Left lobe of liver (tissue), 2 donors: ENCODE measurements at regions not wholly inside any gene's neighbourhood (a gene's known extent, or its start where the extent isn't known, plus 50 kb on each side); places are given as distances from the start of the nearest gene placed in this dataset.
"Not testable (repeated sequence)": the region's sequence is repeated elsewhere in the genome, so short reads cannot be mapped to it uniquely, and the experiment has no call there.

ENCODE experiments used
- ATAC-seq: fragments of 200-7000 bp; cut with Tn5 transposase; one replicate; pipeline ENCODE4 v1.9.1; 2020; ENCODE audit warnings: mild to moderate bottlenecking, moderate library complexity
- DNase-seq: peaks from one replicate; pipeline ENCODE4 v3.0.0-alpha.2; 2020; ENCODE audit warnings: low spot score
- donor health status: DM: no; HTN: no; CAD: no; lungs with moderate emphysema.
- donor health status: DM: no; HTN: yes; CAD: no.

DNA sequence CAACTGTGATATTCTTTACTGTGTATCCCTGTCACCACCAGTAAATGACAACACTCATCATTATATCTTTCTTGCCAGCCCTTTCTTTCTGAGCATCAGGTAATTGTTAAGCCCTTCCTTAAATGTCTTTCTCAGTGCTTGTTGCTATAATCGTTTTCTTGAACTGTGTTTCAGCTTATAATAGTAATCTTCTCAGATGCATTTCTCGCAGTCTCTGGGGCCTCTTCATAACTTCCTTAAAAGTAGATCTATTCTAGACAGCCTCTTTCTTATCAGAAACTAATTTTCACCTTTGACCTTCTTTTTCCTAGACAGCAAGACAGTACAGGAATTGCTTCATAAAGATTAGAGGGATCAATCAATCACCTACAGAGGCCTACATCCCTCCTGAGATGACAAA lies 648.1 kb downstream of the CPS1 start:
- DNase-seq, result no peak
- ATAC-seq, result no peak

DNA sequence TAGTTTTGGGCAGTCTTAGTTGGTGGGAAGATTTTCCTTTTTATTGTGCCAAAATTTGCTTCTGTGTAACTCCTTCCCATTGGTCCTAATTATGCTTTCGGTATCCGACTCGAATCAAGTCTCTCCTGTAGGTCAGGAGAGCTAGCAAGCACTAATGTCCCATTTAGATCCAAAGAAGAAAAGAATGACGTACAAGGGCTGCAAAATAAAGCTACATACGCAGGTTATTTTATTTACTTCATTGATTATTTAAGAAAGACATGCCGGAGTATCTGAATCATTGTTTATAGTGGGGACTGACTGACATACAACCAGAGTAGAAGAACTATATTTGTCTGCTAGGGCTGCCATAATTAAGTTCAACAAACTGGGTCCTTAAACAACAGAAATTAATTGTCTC lies 648.5 kb downstream of the CPS1 start:
- ATAC-seq (no peak), DNase-seq (no peak)

DNA sequence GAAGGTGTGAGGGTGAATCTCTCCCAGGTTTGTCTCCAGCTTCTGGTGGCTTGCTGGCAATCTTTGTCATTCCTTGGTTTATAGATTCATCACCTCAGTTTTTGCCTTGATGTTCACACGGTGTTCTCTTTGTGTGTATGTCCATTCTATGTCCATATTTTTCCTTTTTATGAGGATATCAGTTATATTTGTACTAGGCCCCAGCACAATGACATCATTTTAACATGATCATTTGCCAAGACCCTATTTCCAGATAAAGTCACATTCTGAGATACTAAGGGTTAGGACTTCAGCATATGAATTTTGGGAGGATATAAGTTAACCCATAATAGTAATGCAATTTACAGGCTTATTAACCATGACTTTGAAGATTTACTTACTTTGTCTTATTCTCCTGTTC lies 649.0 kb downstream of the CPS1 start:
- ATAC-seq, result no peak
- no peak for DNase-seq

DNA sequence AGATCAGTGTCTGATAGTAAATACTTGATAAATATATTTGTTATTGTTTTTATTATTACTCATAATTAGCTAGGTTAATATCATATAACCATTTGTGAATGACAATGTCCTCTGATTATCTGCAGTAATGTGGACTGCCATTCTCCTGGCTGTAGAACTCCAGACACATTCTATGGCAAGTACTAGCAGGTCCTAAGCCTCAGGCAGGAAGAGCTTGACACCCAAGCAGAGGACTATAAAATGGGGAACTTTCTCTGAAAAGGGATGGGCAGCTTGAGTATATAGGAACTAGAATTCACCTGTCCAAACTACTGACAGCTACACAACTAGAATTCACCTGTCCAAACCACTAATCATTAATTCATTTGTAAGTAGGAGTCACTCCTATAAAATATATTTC lies 649.4 kb downstream of the CPS1 start:
- ATAC-seq, result no peak
- no peak for DNase-seq

DNA sequence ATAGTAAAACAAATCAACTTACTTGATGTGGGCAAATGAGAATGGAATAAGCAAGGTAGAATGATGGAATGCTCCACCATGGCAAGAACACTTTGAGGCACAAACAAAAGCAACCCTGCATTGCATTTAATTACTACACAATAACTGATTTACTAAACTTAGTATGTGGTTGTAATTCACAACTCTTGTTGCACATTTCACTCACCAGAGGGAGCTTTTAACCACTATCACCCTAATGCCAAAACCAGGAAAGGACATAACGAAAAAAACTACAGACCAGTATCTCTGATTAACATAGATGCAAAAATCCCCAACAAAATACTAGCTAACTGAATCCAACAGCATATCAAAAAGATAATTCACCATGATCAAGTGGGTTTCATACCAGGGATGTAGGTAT lies 659.8 kb downstream of the CPS1 start:
- ATAC-seq, result no peak

DNA sequence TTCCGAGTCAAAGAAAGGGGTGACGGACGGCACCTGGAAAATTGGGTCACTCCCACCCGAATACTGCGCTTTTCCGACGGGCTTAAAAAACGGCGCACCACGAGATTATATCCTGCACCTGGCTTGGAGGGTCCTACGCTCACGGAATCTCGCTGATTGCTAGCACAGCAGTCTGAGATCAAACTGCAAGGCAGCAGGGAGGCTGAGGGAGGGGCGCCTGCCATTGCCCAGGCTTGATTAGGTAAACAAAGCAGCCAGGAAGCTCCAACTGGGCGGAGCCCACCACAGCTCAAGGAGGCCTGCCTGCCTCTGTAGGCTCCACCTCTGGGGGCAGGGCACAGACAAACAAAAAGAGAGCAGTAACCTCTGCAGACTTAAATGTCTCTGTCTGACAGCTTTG lies 663.1 kb downstream of the CPS1 start:
- ATAC-seq, DNase-seq: not testable (repeated sequence)

More for the DNA sequence above, 659.8 kb downstream of the CPS1 start:
- DNase-seq, result no peak

DNA sequence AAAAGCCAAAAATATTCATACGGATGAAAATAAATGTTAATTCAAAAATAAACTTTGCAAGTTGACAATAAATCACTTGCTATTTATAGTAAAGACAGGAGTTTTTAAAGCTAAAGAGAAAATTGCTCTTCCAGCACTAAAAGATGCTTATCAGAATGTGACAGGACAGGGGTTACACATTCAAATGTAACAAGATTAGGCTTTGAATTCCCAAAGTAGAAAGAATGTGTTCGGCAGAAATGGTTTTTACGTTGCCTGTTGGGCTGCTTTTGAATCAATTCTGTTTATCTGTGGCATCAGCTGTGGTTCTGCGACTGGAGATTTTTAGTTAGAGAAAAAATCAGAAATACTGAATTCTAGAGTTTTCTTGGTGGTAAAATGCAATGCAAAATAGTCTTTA lies 669.4 kb downstream of the CPS1 start:
- no peak for ATAC-seq
- no peak for DNase-seq

DNA sequence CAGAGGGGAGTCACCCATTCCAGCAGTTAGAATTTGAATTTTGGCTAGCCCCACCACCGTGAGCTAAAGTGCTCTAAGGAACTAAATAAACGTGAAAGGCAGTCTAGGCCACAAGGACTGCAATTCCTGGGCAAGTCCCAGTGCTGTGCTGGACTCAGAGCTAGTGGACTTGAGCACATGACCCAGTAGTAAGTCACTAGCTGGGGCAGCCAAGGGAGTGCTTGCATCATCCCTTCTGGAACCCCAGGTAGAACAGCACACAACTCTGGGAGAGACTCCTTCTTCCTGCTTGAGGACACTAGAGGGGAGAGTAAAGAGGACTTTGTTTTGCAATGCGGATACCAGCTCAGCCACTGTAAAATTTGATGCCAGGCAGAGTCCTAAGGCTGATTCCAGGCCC lies 672.2 kb downstream of the CPS1 start:
- ATAC-seq, result no peak

DNA sequence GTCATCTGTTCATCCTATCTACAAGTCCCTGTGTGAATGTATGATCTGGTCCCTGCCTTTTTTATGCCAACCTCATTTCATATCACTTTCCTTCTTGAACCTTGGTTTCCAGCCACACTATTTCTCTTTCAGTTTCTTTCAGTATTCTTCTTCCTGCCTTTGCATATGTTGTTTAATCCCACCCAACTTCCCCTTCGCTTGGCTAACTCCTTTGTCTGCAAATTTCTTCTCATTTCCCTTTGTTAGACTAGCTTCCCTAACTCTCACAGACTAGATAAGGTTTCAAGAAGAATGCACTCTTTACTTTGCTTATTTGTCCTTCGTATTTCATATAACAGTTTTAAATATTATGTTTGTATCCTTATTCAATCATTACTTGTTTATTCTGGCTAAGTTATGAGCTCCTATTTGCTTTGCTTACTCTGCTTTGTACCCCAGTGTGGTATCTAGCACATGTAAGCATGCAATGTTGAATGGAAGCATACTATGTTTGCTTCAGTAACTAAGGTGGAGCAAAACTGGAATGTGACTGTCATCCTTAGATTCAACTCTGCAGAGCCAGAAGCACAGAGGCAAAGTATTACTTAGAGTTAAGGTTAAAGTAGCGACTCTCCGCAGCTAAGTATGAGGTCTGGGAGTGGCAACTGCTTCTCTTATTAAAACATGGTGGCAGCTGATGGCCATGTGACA lies 681.3 kb downstream of the CPS1 start:
- ATAC-seq, result no peak
- no peak for DNase-seq

More for the DNA sequence above, 672.2 kb downstream of the CPS1 start:
- no peak for DNase-seq

DNA sequence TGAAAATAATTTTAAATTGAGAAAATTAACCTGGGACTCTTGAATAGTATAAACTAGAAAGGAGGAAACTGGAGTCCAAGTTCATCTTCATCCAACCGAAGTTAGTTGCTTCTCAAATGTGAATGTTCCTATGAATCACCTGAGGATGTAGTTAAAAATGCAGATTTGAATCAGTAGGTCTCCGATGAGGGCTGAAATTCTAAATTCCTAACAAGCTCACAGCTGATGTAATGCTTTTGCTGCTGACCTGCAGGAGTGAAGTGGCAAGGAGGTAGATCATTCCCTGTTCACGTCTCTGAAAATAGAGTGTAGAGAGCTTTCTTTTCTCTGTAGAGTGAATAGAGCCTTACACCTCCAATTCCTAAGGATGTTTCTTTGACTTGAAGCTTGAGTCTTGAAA lies 685.5 kb downstream of the CPS1 start:
- DNase-seq (no peak), ATAC-seq (no peak)

DNA sequence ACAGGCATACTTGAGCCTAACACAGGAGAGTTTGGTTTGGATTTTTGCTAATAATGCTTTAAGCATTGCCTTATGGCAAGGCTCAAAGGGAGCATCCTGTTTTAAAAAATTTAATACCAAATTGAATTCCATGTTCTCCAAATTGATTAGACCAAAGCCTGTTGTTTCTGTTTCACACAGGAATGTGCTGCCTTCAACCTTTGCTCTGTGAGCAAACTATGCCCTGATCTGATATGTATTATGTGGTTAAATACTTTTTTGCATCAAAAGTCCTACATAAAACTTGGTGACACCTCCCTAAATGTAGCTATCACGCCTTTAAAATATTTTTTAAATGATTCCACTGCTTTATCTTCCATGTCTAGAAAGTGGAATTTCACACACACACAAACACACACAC lies 691.4 kb downstream of the CPS1 start:
- ATAC-seq (peak; percentile 73), DNase-seq (no peak)

DNA sequence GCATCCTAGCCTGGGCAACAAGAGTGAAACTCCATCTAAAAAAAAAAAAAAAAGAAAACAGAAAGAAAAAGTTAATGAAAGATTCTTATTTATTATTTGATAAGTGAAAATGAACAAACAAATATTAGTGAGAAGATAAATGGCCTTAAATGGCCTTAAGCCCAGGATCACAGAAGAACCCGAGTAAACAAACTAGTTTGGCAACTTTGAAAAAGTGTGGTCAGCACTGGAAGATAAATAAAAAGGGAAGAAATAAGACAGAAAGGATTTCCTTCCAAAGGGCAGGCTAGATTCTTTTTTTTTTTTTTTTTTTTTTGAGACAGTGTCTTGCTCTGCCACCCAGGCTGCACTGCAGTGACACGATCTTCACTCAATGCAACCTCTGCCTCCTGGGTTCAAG lies 692.4 kb downstream of the CPS1 start:
- no peak for DNase-seq
- peak; percentile 58 for ATAC-seq

DNA sequence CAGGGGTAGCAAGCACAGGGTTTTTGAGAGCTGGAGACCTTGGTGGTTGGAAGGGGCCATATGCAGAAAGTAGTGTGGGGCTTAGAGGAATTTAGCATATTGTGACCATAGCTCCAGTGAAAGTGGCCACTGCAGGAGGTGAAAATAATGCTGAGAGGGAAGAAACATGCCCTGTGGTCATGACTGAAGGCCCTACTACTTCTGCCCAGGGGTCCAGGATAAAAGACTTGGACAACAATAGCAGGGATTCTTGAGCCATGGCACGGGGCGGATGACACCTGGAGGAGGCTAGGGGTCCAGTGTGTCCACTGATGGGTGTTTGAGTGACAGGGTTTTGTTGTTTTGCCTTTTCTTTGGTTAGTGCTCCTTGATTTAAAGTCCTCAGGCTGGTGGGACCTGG lies 694.6 kb downstream of the CPS1 start:
- ATAC-seq (no peak), DNase-seq (no peak)

DNA sequence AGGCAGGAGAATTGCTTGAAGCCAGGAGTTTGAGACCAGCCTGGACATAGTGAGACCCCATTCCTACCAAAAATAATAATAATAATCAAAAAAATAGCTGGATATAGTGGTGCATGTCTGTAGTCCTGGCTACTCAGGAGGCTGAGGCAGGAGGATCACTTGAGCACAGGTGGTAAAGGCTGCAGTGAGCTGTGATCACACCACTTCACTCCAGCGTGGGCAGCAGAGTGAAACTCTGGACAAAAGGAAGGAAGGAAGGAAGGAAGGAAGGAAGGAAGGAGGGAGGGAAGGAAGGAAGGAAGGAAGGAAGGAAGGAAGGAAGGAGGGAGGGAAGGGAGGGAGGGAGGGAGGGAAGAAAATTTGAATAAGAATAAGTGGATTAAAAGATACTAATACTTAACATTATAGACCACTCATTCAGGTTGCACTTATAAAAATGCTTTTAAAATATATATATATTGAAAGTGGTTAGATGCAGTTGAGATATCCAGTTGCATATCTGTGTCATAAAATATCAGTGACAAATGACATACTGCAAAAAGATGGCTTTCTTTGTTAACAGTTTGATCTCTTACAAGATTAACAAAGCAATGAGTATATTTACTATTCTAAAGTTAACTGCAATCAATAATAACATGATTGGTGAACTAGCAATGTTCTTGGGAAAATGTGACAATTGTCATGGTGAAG lies 702.4 kb downstream of the CPS1 start:
- DNase-seq (no peak), ATAC-seq (no peak)

DNA sequence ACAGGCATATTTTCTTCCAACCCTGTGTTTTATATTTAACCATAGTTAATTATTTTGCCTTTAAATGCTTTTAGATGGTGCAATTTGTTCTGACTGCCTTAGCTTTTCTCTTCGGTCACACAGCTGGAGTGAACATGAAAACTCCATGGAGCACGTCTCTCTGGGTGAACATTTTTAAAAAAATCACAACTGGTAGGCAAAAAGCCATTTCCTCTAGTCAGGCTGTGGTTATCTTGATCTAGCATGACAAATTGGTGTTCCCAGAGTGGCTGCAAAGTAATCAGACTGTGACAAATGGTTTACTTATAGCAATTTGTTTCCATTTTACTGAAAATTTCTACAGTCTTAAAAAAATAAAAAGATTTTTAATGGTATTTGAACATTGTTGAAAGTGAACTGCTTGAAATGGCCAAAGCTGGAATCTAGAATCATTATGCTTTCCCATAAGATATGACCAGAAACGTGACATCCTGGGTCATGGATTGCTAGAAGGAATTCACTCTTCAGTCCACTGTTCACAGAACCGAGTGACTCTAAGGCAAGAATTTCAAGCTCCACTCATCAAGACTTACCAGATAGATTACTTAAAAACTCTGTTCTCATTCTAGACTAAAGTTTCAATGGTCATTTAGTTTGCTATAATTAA lies 703.6 kb downstream of the CPS1 start:
- DNase-seq (no peak), ATAC-seq (no peak)

DNA sequence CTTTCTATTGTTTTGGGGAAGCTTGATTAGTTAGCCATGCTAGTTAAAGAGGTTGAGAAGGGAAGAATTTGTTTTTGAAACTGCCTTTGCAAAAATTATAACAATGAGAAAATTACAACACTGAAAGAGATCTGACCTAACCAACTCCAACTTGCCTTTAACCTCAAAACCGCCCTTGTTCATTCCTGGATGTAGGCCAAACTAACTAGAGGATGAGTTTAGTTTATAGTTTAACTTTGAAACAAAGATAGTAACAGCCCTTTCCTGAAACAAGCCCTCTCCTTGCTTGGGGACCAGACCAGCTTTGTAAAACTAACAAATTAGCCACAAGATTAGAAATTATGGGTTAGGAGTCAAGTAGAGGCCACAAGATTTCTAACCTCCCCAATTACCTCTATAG lies 713.9 kb downstream of the CPS1 start:
- DNase-seq (no peak), ATAC-seq (peak; percentile 55)

DNA sequence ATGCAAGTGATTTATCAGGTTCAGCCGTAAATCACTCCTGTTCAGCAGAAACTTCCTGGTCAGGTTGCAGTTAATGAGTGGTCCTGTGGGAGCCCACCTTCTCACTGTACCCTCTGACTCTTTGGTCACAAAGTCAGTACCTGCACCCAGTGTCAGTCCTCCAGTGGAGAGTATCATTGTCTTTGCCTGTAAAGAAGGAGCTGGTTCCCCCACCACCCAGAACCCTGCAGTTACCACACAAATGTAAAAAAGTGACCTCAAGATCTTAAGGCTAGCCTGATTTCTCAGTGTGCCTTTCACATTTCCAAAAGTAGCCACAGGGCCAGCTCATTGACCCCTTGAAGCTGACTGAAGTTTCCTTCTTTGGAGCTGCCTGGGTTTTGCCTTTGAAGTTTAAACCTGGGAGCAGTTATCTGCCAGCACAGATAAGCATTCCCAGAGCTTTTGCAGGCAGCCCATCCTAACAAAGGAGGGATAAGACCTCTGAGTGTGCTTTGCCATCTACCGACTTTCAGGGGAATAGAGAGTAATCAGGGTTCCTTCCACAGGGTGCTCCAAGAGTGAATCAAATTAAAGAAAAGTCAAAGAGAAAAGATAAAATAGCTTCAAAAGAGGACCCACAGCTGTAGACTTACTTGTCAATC lies 725.2 kb downstream of the CPS1 start:
- ATAC-seq (no peak), DNase-seq (no peak)

DNA sequence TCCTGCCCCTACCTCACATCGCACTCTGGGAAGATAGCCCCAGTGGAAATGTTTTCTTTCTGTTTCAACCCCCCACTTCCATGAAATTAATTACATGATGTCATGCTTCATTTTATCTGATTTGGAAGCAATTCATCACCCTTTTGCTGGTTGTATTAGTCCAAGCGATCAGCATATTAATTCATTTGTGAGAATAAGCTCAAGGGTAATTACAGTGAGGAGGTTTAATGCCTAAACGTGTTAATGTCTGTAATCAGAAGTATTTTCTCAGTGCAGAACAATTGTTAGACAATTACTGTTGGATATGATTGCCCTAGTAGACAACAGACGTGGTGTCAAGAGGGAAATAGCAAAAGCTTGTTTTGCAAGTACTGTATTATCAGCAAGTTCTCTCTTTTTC lies 746.3 kb downstream of the CPS1 start:
- DNase-seq (no peak), ATAC-seq (no peak)

DNA sequence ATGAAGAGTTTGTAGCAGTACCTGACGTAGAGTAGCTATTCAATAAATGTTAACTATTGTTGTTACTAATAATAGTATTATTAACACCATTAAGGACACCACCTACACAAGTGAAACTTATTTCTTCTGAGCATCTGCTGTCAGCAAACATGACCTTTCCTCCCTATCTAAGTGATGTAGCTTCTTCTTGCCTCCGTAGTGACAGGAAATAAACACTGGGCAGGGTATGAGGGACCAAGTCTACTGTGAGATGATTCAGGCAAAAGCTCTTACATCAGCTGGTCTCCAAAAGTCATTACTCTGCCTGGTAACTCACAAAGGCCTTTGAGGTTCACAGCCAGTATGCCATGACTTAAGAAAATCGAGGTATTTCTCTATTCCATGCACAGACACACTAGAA lies 750.5 kb downstream of the CPS1 start:
- DNase-seq (no peak), ATAC-seq (no peak)
